ENCODE measurements at regions not wholly inside any gene's neighbourhood (a gene's known extent, or its start where the extent isn't known, plus 50 kb on each side); places are given as distances from the start of the nearest gene placed in this dataset.
"Not testable (repeated sequence)": the region's sequence is repeated elsewhere in the genome, so short reads cannot be mapped to it uniquely, and the experiment has no call there.

DNA sequence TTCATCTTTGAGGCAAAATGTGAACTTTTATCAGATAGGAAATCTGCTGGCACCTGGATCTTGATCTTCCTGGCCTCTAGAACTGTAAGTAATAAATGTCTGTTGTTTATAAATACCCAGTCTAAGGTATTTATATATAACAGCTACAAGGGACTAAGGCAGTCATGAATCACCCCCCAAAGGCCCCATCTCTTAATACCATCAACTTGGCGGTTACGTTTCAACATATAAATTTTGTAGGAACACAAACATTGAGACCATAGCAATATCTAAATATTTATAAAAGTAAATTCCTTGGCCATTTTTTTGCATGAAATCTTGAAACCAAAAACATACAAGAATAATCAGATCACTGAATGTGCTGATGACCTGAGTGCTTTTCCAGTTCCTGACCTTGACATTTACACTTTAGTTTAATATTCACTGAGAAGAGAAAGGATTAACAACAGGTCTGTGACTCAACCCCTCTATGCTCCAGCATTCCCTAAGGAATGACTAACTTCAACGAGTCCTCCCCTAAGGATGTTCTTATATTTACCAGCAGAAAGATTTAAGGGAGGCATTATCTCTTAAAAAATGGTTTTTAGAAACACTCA, 1438.5 kb upstream of the CELF2 start:
- peaks cover 1% of the 10 kb centered on the region for H3K9me3 Mint-ChIP-seq
- ATAC-seq (replicated peaks; ENCODE audit: extremely low read depth, poor library complexity, severe bottlenecking): no peak
- H3K4me3 Mint-ChIP-seq: no peak overlapping the region
- DNase-seq (ENCODE audit: low spot score in 2 of 2): no peak
- H3K27ac Mint-ChIP-seq (ENCODE audit: low read depth): no peak overlapping the region
- H3K27me3 Mint-ChIP-seq: no peaks in the 10 kb centered on the region
- no peaks in the 10 kb centered on the region for H3K36me3 Mint-ChIP-seq (ENCODE audit: insufficient read depth)
- H3K4me1 Mint-ChIP-seq: no peaks in the 10 kb centered on the region

GRCh38 chr10:9582803-9583202, 1434.9 kb upstream of the CELF2 start:
- not testable (repeated sequence) for H3K9me3 Mint-ChIP-seq; H3K36me3 Mint-ChIP-seq (ENCODE audit: insufficient read depth); H3K4me3 Mint-ChIP-seq; ATAC-seq (replicated peaks; ENCODE audit: extremely low read depth, poor library complexity, severe bottlenecking); DNase-seq (ENCODE audit: low spot score in 2 of 2); H3K4me1 Mint-ChIP-seq; H3K27me3 Mint-ChIP-seq; H3K27ac Mint-ChIP-seq (ENCODE audit: low read depth)

- Mint-ChIP-seq H3K27me3 (no peaks in the 10 kb centered on the region), H3K9me3 (peaks cover 8% of the 10 kb centered on the region), H3K4me1 (no peaks in the 10 kb centered on the region), H3K36me3 (ENCODE audit: insufficient read depth) (no peaks in the 10 kb centered on the region), H3K4me3 (no peak overlapping the region), H3K27ac (ENCODE audit: low read depth) (no peak overlapping the region)
- no peak for ATAC-seq (replicated peaks; ENCODE audit: extremely low read depth, poor library complexity, severe bottlenecking)
- DNase-seq (ENCODE audit: low spot score in 2 of 2): no peak
Measured at GRCh38 chr10:9596368-9596920, 1421.2 kb upstream of the CELF2 start.

GRCh38 chr10:9602998-9603397, 1414.7 kb upstream of the CELF2 start:
- no peak overlapping the region for H3K4me3 Mint-ChIP-seq
- H3K27ac Mint-ChIP-seq (ENCODE audit: low read depth): no peak overlapping the region
- peaks cover 1% of the 10 kb centered on the region for H3K9me3 Mint-ChIP-seq
- no peaks in the 10 kb centered on the region for H3K27me3 Mint-ChIP-seq
- ATAC-seq (replicated peaks; ENCODE audit: extremely low read depth, poor library complexity, severe bottlenecking): no peak
- H3K4me1 Mint-ChIP-seq: no peaks in the 10 kb centered on the region
- DNase-seq (ENCODE audit: low spot score in 2 of 2): no peak
- no peaks in the 10 kb centered on the region for H3K36me3 Mint-ChIP-seq (ENCODE audit: insufficient read depth)

GRCh38 chr10:9603972-9604371, 1413.7 kb upstream of the CELF2 start:
- ATAC-seq (replicated peaks; ENCODE audit: extremely low read depth, poor library complexity, severe bottlenecking): no peak
- H3K9me3 Mint-ChIP-seq: no peaks in the 10 kb centered on the region
- H3K27ac Mint-ChIP-seq (ENCODE audit: low read depth): no peak overlapping the region
- H3K36me3 Mint-ChIP-seq (ENCODE audit: insufficient read depth): no peaks in the 10 kb centered on the region
- H3K4me1 Mint-ChIP-seq: no peaks in the 10 kb centered on the region
- no peak for DNase-seq (ENCODE audit: low spot score in 2 of 2)
- no peaks in the 10 kb centered on the region for H3K27me3 Mint-ChIP-seq
- H3K4me3 Mint-ChIP-seq: no peak overlapping the region

GRCh38 chr10:9605231-9605630, 1412.4 kb upstream of the CELF2 start:
- no peaks in the 10 kb centered on the region for H3K36me3 Mint-ChIP-seq (ENCODE audit: insufficient read depth)
- no peaks in the 10 kb centered on the region for H3K9me3 Mint-ChIP-seq
- H3K4me3 Mint-ChIP-seq: no peak overlapping the region
- H3K27ac Mint-ChIP-seq (ENCODE audit: low read depth): no peak overlapping the region
- H3K4me1 Mint-ChIP-seq: no peaks in the 10 kb centered on the region
- ATAC-seq (replicated peaks; ENCODE audit: extremely low read depth, poor library complexity, severe bottlenecking) (no peak), DNase-seq (ENCODE audit: low spot score in 2 of 2) (no peak)
- no peaks in the 10 kb centered on the region for H3K27me3 Mint-ChIP-seq

GRCh38 chr10:9608602-9609001, 1409.1 kb upstream of the CELF2 start:
- H3K27ac Mint-ChIP-seq (ENCODE audit: low read depth): no peak overlapping the region
- ATAC-seq (replicated peaks; ENCODE audit: extremely low read depth, poor library complexity, severe bottlenecking): no peak
- DNase-seq (ENCODE audit: low spot score in 2 of 2): no peak

DNA sequence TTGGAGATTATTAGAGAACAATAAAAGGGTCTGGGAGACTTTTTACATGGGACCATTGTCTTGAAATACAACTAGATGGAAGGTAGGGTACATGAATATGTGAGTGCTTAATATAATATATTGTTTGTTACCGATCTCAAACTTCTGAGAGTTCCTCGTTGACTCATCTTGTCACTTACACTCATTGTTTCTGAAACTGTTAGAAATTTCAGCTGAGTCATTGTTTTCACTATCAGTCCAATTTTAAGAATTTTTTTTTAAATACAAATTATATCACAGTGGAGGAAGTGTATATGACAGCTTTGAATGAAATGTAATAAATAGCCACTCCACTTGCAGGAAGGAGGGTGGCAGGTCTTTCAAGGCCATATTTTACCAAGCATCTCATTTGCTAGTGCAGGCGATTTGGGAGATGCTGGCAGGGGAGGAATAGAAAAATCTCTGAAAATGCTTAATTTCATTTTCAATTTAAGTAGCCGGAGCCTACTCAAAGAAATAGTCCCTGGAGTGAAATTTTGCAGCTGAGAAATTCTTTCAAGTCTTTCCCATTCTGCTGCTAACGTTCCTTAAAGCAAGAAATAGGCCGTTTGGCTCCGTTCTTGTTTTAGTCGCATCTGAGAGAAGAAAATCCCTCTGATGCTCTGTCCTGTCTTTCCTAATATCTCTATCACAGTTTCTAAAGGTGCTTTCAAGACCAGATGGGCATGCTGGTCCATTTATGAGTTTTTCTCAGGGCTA, 1404.2 kb upstream of the CELF2 start:
- no peak overlapping the region for H3K4me3 Mint-ChIP-seq
- H3K4me1 Mint-ChIP-seq: no peaks in the 10 kb centered on the region
- no peaks in the 10 kb centered on the region for H3K36me3 Mint-ChIP-seq (ENCODE audit: insufficient read depth)
- H3K9me3 Mint-ChIP-seq: peaks cover 10% of the 10 kb centered on the region
- DNase-seq (ENCODE audit: low spot score in 2 of 2): no peak
- H3K27ac Mint-ChIP-seq (ENCODE audit: low read depth): no peak overlapping the region
- H3K27me3 Mint-ChIP-seq: no peaks in the 10 kb centered on the region
- ATAC-seq (replicated peaks; ENCODE audit: extremely low read depth, poor library complexity, severe bottlenecking): no peak

More at GRCh38 chr10:9608602-9609001, 1409.1 kb upstream of the CELF2 start:
- Mint-ChIP-seq H3K4me1 (no peaks in the 10 kb centered on the region), H3K36me3 (ENCODE audit: insufficient read depth) (no peaks in the 10 kb centered on the region), H3K27me3 (no peaks in the 10 kb centered on the region), H3K4me3 (no peak overlapping the region), H3K9me3 (peaks cover 6% of the 10 kb centered on the region)

DNA sequence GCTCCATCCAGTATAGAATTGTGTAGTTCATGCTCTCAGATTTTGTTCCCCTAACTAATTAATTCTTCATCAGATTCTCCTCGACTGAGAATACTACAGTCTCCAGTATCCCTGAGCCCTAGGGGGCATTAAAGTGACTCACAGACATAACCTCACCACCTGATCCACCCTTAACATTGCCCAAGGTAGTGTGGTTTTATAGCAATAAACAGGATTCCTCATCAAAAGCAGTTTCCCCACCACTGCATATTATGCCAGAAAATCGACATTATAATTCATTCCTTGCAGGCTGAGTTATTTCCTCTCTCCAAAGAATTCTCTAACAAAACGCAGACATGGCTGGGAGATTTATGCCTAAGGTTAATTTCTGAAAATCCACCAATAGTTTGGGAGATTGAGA, 1402.5 kb upstream of the CELF2 start:
- no peaks in the 10 kb centered on the region for H3K36me3 Mint-ChIP-seq (ENCODE audit: insufficient read depth)
- H3K4me1 Mint-ChIP-seq: no peaks in the 10 kb centered on the region
- DNase-seq (ENCODE audit: low spot score in 2 of 2) (no peak), ATAC-seq (replicated peaks; ENCODE audit: extremely low read depth, poor library complexity, severe bottlenecking) (no peak)
- H3K27me3 Mint-ChIP-seq: no peaks in the 10 kb centered on the region
- H3K27ac Mint-ChIP-seq (ENCODE audit: low read depth): no peak overlapping the region
- H3K9me3 Mint-ChIP-seq: peaks cover 15% of the 10 kb centered on the region
- no peak overlapping the region for H3K4me3 Mint-ChIP-seq

DNA sequence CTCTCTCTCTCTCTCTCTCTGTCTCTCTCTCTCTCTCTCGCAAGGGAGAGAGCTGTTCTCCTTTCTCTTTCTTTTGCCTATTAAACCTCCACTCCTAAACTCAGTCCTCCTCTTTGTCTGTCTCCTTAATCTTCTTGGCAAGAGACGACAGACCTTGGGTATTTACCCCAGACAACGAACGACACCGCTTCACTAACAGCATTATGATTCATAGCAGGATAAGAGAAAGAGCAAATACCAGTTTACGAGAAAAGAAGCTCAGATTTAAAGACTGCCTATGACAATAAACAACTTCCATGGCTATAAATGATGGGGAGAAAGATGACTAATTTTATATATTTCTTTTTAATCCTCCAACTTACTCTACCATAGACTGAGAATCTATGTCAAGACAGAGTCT, 1396.5 kb upstream of the CELF2 start:
- H3K4me1 Mint-ChIP-seq: no peaks in the 10 kb centered on the region
- H3K27me3 Mint-ChIP-seq: no peaks in the 10 kb centered on the region
- no peak overlapping the region for H3K27ac Mint-ChIP-seq (ENCODE audit: low read depth)
- no peaks in the 10 kb centered on the region for H3K36me3 Mint-ChIP-seq (ENCODE audit: insufficient read depth)
- ATAC-seq (replicated peaks; ENCODE audit: extremely low read depth, poor library complexity, severe bottlenecking) (no peak), DNase-seq (ENCODE audit: low spot score in 2 of 2) (no peak)
- H3K9me3 Mint-ChIP-seq: peaks cover 12% of the 10 kb centered on the region
- H3K4me3 Mint-ChIP-seq: no peak overlapping the region

DNA sequence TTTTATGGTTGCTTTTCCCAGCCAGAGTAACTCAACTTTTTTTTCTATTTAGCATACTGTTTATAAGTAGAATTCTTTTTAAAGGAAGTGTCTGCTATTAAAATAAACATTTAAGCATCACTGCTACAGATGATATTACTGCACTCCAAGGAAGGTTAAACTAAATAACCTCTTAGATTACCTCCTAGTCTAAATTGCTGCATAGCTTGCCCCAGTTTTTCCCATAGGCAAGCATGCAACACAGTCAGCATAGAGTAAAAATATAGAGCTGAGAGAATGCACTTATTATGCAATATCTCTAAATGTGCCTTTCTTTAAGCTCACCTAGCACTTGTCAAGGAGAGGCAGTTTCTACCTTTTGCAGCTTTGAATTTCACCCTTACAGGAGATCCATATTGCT, 1392.4 kb upstream of the CELF2 start:
- no peaks in the 10 kb centered on the region for H3K4me1 Mint-ChIP-seq
- no peaks in the 10 kb centered on the region for H3K36me3 Mint-ChIP-seq (ENCODE audit: insufficient read depth)
- H3K9me3 Mint-ChIP-seq: peaks cover 6% of the 10 kb centered on the region
- no peak overlapping the region for H3K27ac Mint-ChIP-seq (ENCODE audit: low read depth)
- DNase-seq (ENCODE audit: low spot score in 2 of 2): no peak
- no peak for ATAC-seq (replicated peaks; ENCODE audit: extremely low read depth, poor library complexity, severe bottlenecking)
- H3K4me3 Mint-ChIP-seq: no peak overlapping the region
- H3K27me3 Mint-ChIP-seq: no peaks in the 10 kb centered on the region

DNA sequence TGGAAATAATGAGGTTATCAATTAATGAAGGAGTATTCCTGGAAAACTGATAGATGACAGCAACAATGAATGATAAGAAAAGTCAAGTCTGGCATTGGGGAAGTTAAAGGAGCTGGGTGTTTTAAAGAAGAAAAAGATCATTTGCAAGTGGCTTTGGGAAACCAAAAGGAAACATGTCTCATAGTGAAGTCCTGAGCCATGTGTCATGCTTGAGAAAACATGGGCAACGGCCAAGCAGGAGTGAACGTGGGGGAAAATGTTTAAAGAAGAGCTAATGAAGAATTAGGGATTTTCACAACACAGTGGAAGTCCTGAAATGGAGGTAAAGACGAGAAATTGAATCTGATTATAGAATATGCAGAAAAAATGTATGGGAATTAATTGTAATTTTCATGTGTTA, 1383.2 kb upstream of the CELF2 start:
- DNase-seq (ENCODE audit: low spot score in 2 of 2): no peak
- Mint-ChIP-seq H3K4me3 (no peak overlapping the region), H3K27me3 (no peaks in the 10 kb centered on the region), H3K36me3 (ENCODE audit: insufficient read depth) (no peaks in the 10 kb centered on the region), H3K9me3 (no peaks in the 10 kb centered on the region), H3K4me1 (no peaks in the 10 kb centered on the region), H3K27ac (ENCODE audit: low read depth) (no peak overlapping the region)
- ATAC-seq (replicated peaks; ENCODE audit: extremely low read depth, poor library complexity, severe bottlenecking): no peak

GRCh38 chr10:9635691-9636090, 1382.0 kb upstream of the CELF2 start:
- Mint-ChIP-seq H3K27me3 (no peaks in the 10 kb centered on the region), H3K4me3 (no peak overlapping the region), H3K36me3 (ENCODE audit: insufficient read depth) (peaks cover 1% of the 10 kb centered on the region), H3K4me1 (no peaks in the 10 kb centered on the region), H3K9me3 (no peaks in the 10 kb centered on the region), H3K27ac (ENCODE audit: low read depth) (no peak overlapping the region)
- ATAC-seq (replicated peaks; ENCODE audit: extremely low read depth, poor library complexity, severe bottlenecking) (no peak), DNase-seq (ENCODE audit: low spot score in 2 of 2) (no peak)
